GF-D8 (cell line): ENCODE measurements at regions not wholly inside any gene's neighbourhood (a gene's known extent, or its start where the extent isn't known, plus 50 kb on each side); places are given as distances from the start of the nearest gene placed in this dataset.
"Not testable (repeated sequence)": the region's sequence is repeated elsewhere in the genome, so short reads cannot be mapped to it uniquely, and the experiment has no call there.

Source experiments
- DNase-seq: peaks from one replicate; lab custom pipeline; 2025; lab: John Stamatoyannopoulos, UW

DNA sequence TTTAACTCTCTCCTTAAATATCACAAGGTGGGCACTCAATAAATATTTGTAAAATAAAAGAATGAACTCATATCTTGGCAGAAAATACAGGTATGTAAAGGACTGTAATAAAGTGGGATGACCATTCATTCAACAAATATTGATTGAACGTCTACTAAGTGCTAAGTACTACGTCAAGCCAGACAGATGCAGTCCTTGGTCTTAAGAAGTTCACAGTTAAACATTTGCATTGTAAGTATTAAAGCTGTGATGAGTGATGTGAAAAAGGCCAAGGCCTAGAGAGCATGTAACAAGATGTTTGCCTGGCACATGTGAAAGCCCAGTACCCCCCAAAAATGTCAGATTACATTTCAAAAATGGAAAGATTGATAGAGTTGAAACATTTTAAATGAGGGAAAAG, 130.1 kb upstream of the TMEM170B start:
- DNase-seq, result no peak

DNA sequence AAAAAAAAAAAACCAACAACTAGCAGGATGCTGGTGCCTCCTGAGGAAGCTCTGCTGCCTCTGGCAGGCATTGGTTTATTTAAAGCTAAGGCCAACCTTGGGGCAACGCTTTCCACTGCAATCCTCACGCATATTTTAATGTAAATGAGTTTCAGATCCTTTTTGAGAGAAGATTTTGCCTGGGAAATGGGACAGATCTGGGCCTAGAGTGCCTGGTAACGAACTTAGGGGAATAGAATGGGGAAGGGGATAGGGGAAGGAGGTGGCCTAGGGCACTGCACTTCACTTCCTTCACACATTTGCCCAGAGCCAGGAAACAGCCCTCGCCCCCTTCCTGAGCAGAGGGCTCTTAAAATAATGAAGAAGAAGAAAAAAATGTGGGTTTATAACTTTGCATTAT, 132.7 kb upstream of the TMEM170B start:
- no peak for DNase-seq

DNA sequence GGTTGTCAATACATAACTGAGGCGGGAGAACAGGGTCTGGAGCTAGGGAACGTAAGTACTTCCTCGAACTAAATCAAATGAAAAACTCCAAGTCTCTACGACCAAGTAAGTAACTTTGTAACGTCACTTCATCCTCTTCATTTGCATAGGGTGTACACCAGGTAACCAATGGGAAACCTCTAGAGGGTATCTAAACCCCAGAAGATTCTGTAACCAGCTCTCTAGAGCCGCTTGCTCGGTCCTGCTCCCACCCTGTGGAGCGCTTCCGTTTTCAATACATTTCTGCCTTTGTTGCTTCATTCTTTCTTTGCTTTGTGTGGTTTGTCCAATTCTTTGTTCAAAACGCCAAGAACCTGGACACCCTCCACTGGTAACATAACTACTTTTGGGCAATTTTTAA, 133.5 kb upstream of the TMEM170B start:
- no peak for DNase-seq

DNA sequence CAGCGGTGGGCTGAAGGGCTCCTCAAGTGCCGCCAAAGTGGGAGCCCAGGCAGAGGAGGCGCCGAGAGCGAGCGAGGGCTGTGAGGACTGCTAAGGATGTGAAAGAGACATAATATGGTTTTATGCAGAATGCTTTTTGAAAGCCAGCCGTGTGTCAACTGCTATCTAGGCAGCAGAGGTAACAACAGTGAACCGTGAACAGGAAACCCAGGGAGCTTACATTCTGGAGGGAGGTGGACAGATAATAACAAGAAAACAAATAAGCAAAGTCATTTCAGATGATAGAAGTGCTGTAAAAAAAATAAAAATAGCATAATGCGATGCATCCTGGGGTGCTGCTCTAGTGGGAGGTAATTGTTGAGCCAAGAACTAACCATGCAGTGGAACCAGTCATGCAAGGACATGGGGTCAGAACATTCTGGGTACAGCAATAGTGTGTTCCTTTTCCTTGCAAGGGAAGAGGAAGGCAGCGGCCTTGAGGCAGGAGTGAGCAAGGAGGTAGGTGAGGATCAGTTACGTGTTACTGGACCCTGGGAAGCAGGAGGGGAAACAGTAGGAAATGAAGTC, 134.4 kb upstream of the TMEM170B start:
- no peak for DNase-seq

DNA sequence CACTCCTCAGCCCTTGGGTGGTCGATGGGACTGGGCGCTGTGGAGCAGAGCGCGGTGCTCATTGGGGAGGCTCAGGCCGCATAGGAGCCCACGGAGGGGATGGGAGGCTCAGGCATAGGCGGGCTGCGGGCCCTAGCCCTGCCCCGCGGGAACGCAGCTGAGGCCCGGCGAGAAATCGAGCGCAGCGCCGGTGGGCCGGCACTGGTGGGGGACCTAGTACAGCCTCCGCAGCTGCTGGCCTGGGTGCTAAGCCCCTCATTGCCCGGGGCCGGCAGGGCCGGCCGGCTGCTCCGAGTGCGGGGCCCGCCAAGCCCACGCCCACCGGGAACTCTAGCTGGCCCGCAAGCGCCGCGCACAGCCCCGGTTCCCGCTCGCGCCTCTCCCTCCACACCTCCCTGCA, 135.0 kb upstream of the TMEM170B start:
- DNase-seq, result not testable (repeated sequence)

DNA sequence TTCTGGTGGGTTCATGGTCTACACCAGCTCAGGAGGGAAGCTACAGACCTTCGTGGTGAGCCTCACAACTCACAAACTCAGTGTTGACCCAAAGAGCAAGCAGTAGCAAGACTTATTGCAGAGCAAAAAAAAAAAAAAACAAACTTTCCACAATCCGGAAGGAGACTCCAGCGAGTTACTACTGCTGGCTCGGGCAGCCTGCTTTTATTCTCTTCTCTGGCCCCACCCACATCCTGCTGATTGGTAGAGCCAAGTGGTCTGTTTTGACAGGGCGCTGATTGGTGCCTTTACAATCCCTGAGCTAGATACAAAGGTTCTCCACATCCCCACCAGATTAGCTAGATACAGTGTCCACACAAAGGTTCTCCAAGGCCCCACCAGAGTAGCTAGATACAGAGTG, 135.6 kb upstream of the TMEM170B start:
- not testable (repeated sequence) for DNase-seq

DNA sequence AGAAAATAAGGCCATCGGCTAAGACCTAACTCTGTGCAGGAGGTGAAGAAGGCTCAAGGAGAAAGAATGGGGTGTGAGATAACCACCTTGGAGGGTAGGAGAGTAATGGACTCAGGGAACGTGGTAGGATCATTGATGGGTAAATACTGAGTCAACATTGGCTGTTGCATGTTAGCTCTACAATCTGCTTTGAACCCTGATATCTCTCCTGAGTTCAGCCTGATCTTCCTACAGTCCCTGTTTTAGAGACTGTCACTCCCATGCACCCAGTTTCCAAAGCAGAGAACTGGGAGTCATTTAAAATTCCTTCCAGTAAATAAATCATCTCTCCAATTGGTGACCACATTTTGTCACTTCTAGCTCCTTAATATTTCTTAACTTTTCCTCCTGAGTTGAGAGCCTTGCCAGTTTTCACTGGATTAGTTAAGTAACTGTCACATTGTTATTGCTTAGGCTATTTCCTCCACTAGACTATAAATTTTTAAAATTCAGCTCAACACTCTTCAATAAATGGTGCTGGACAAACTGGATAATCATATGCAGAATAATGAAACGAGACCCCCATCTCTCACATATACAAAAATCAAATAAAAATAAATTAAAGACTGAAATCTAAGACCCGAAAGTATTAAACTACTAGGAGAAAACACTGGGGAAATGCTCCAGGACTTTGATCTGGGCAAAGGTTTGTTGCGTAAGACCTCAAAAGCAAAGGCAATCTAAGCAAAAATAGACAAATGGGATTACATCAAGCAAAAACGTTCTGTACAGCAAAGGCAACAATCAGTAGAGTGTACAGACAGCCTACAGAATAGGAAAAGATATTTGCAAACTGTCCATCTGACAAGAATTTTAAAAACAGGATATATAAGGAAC, 138.9 kb upstream of the TMEM170B start:
- DNase-seq, result peak; percentile 28

DNA sequence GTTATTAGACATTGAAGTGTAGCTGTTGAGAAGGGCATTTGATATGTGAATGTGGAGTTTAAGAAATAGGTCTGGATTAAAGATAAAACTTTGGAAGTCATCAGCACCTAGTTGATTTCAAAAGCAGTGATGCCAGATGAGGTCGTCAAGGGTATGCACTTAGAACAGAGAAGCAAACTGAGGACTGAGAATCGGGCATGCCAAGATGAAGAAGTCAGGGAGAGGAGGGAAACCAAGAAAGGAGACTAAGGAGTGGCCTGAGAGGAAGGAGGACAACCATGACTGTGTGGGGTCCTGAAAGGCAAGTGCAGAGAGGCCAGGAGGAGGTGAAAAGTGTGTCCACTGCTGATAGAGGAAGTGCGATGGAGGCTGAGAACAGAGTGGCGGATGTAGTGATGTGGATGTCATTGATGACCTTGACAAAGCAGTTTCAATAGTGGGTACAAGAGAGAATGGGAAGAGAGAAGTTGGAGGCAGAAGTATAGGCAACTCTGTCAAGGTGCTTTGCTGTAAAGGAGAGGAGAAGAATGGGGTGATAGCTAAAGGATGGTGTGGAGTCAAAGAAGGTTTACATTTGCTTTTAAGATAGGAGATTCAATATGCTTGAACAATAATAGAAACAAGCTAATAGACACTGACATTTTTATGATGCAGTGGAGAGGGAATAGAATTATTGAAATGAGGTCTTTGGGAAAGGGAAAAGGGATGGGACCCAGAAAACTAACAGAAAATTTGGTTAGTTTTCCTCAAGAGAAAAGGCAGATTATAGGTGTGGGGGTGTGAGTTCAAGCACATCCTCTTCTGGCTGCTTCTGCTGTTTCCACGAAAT, 139.7 kb upstream of the TMEM170B start:
- no peak for DNase-seq

DNA sequence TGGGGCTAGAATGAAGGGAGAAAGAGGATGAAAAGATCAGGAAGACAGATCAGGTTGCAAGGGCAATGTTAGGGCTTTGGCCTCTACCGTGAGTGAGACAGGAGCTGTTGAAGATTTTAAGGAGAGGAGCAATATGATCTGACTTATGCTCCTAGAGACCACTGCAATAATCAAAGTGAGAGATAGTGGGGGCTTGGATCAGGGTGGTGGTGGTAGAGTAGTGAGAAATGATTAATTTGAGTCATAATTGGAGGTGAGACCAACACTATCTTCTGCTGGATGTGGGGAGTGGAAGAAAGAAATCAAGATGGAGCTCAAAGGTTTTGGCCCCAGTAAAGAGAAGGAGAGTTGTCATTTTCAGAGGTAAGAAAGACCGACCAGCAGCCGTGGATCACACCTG, 140.7 kb upstream of the TMEM170B start:
- DNase-seq, result no peak

DNA sequence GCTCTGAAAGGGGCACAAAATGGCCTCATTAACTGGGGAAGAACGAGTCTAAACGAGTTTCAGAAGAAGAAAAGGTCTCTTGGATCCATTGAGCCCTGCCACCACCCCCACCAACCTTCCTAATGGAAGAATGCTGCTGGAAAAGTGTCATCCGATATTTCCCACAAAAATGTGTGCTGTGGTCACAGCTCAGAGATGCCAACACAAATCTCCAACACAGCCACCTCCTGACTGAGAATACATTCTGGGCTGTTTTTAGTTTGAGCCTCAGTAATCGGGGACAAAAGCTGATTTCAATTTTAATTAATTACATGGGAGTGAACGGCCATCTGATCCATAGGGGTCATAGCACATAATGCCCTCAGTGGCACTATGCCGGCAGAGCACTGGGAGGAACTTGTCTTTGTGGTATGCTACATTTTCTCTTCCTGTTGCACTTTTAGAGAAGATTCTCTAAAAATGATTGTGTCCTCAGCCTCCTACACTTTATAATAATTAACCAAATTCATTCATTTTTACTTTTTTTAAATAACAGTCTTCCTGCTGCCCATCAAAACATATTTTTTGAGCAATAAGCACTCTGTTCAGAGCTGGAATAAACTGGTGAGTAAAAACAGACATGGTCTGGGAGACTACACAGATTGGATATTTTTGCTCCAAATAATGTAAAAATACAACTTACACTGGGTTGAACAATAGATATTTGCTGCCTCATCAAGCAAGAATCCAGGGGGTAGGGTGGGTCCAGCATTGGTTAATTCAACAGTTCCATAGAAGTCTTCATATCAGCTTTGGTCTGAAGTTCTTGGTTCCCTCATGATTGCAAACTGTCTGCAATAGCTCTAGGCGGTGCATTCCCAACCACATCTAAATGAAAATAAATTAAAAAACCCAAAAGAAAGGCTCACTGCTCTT, 143.6 kb upstream of the TMEM170B start:
- DNase-seq, result no peak

DNA sequence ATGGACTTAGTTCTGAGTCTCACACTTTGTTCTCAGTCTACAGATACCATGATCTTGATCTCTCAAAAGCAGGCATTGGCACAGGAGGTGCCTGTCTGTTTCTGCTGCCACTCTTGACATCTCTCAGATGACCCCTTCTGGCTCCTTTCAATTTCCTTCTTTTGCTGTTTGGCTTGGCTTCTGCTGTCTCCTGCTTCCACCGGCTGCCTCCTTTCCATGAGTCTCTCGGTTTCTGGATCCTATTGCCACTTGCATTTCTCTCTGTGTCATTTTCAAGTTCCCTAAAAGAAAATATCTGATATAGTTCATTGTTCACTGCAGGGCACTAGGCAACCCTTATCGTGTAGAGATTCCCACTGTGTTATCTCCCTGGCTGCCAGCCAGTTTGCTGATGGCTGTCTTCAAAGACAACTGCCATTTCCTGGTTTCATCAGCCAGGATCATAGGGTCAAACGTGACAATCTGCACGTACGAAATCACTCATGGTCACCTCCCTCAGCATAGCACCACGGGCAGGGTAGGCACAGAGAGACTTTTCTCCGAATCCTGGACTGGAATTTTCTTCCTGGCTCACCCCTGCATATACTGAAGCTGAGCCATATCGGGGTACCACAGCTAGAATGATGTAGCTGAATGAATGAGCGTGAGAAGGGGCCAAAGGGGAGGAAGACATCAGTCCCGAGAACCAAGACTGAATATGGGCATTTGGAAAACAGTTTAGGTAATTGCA, 144.6 kb upstream of the TMEM170B start:
- DNase-seq, result peak; percentile 97

DNA sequence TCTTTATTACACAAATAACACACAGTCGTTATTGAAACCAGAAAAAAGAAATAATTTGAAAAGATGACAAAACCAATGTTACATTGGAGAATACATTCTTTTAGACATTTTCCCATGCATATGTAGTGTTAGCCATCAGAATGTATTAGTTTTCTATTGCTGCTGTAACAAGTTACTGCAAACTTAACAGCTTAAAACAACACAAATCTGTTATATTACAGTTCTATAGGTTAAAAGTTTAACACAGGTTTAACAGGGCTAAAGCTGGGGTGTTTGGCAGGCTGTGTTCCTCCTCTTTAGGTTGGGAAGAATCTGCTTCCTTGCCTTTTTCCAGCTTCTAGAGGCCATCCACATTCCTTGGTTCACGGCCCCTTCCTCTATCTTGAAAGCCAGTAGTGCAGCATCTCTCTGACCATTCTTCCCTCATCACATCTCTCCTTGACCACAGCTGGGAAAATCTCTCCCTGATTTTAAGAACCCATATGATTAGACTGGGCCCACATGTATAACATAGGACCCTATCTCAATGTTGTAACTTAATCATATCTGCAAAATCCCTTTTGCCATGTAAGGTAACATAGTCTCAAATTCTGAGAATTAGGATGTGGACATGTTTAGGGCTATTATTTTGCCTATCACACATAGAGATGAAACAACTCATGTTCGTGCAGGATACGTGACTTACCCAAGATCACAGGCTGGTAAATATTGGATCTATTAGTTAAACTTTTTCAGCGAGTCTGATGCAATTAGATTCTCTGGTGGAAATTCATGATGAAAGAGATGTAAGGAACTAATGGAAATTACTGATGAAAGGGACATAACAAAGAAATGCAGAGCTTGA, 145.4 kb upstream of the TMEM170B start:
- DNase-seq, result no peak

DNA sequence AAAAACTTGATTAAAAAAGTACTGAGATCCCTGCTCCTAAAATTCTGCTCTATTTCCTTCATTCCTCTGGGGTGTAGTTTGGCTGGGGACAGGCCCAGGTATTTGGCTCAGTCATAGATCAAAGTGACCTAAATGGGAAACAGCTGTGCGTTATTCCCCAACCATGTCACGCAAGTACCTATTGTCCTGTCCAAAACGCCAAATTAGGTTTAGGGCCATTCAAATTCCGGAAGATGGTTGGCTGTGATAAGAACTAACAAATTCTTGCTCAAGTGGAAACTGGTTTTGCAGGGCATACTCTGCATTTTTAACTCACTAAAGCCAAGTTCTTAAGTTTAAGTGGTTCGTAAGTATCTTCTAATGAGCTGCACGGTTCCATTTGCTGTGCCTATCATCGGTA, 147.6 kb upstream of the TMEM170B start:
- peak; percentile 87 for DNase-seq

DNA sequence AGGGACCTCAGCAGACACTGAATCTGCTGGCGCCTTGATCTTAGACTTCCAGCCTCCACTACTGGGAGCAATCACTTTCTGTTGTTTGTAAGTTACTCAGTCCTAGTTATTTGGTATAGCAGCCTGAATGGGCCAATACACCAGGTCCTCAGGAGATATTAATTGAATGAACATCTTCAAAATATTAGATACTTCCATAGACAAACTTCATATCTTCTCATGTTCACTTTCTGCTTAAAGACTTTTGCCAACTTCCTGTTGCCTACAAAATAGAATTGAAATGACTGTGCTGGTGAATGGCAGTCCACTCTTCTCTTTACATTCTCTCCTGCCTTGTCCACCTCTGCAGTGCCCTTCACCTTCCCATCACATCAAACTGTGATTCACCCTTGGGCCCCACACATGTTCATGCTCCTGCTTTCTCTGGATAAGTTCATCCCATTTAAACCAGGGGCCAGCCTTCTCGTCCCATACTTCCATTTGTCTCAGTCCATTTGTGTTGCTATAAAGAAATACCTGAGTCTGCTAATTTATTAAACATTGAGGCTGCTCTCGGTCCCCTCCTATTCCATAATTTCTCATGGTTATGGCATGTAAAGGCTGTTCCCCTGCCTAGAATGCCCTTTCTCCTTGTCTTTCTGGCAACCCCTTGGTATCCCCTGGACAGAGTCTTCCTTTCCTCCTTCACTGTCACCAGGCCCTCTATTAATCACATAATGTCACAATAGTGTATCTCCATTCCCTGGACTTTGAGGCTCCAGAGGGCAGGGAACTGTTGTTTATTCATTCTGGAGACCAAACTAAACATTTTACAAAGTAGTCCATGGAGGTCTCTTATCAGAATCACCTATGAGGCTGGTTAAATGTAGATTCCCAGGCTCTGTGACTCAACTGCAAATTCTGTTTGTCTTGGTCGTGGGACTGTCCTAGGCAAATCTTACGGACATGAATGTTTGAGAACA, 148.3 kb upstream of the TMEM170B start:
- DNase-seq, result no peak

DNA sequence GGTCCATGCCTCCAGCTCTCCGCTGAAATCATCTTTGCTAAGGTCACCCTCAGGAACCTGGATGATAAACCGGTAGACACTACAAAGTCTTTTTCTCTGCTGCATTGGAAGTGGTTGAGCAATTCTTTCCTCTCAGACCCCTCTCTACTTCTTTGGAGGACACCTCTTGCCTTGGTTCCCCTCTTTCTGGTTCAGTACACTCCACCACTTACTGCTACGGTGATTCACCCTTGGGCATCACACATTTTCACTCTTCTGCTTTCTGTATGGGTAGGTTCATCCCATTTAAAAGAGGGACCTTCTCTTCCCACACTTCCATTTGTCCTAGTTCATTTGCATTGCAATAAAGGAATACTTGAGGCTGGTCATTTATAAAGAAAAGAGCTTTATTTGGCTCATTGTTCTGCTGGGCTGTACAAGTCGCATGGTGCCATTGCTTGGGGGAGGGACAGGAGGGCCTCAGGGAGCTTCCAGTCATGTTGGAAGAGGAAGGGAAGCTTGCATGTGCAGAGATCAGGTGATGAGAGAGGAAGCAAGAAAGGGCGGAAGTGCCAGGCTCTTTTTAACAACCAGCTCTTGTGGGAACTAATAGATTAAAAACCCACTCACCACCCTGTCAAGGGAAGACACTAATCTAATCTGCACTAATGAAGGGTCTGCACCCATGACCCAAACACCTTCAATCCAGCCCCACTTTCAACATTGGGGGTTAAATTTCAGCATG, 149.7 kb upstream of the TMEM170B start:
- DNase-seq, result no peak

DNA sequence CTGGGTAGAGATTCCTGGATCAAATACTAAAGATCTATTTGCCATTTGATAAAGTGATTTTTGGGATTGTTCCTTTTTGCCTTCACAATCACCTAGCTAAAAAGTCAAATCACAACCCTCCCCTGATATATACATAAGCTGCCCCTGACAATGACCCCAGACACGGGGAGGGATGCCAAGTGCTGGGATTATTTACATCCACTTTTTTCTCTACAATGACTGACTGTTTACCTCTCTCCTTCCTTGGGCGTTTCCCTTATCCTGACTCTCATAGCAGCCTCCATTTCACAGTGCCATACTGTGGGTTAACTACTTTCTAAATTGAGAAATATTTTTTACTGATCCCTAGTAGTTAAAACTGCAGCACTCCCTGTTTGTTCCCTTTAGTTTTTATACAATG, 150.8 kb upstream of the TMEM170B start:
- DNase-seq, result no peak

DNA sequence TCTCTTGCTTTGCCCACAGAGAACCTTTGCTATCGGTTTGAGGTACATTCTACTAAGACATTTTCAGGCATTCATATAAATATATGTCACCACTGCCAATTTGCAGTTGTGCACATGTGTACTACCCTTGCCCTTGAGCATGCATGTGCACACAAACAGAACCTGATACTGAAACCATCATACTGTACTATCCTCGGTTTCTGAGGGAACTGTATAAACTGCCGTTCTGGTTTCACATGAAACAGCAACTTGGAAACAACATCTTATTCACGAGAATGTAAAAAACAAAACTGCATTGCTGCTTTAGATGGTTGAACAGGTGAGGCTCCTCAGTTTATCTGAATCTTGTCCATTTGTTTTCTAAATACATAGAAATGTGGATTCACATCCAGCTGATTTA, 151.2 kb upstream of the TMEM170B start:
- DNase-seq, result no peak
